ENCODE measurements at regions not wholly inside any gene's neighbourhood (a gene's known extent, or its start where the extent isn't known, plus 50 kb on each side); places are given as distances from the start of the nearest gene placed in this dataset.

GRCh38 chr2:106724301-106724794, 161.6 kb downstream of the ST6GAL2 start:
- no peak for FAIRE-seq
- H3K27ac ChIP-seq (ENCODE audit: extremely low read depth, low read depth, low read length): no peak overlapping the region
- no peak for TF ChIP-seq RB1 (IDR thresholded peaks at IDR 0.05; ENCODE audit: low read depth)
- no peak for TF ChIP-seq NKRF (IDR thresholded peaks at IDR 0.05; ENCODE audit: borderline replicate concordance)
- no peak for TF ChIP-seq ZNF830 (CRISPR knock-in tag; IDR thresholded peaks at IDR 0.05)
- no peak for TF ChIP-seq ZFP1 (CRISPR knock-in tag; IDR thresholded peaks at IDR 0.05)
- no peak for TF ChIP-seq PBX2 (CRISPR knock-in tag; IDR thresholded peaks at IDR 0.05; ENCODE audit: low read depth)
- TF ChIP-seq PBX2 (tag; conservative IDR thresholded peaks at IDR 0.05; ENCODE audit: low read depth): no peak
- no peak for TF ChIP-seq ZNF444 (CRISPR knock-in tag; IDR thresholded peaks at IDR 0.05)
- no peak for TF ChIP-seq BRF1 (IDR thresholded peaks at IDR 0.05; ENCODE audit: borderline replicate concordance, extremely low read depth, insufficient read length)
- no peak for TF ChIP-seq AFF1 (IDR thresholded peaks at IDR 0.05; ENCODE audit: low read depth in 1 of 2, partially characterized antibody in 2 of 2)
- no peak for TF ChIP-seq NCOA2 (IDR thresholded peaks at IDR 0.05; ENCODE audit: partially characterized antibody in 2 of 2)
- no peak for TF ChIP-seq ZKSCAN3 (CRISPR knock-in tag; IDR thresholded peaks at IDR 0.05)
- TF ChIP-seq ZNF583 (CRISPR knock-in tag; IDR thresholded peaks at IDR 0.05): no peak
- TF ChIP-seq NR2C1 (IDR thresholded peaks at IDR 0.05): no peak
- TF ChIP-seq NR2C1 (tag; IDR thresholded peaks at IDR 0.05): no peak
- H3K4me3 ChIP-seq: no peak overlapping the region
- in situ Hi-C loops (cut with MboI) (no loop called here), intact Hi-C loops (cut with micrococcal nuclease) (no loop called here)
- no peak overlapping the region for H2AFZ ChIP-seq (ENCODE audit: low read depth, low read length)
- no peaks in the 10 kb centered on the region for H4K20me1 ChIP-seq (replicated peaks; ENCODE audit: control insufficient read depth, insufficient read depth, low read length)
- H3K4me2 ChIP-seq (ENCODE audit: insufficient read depth, low read length): no peak overlapping the region
- no peaks in the 10 kb centered on the region for H3K9me3 ChIP-seq (replicated peaks; ENCODE audit: control insufficient read depth, insufficient read depth, low read depth, low read length)
- WGBS (ENCODE audit: insufficient coverage, low coverage, missing lambda C conversion rate): 0% methylated on average over 7 of the region's 7 CpGs
- H3K79me2 ChIP-seq (ENCODE audit: control insufficient read depth, insufficient read depth, low read length): no peaks in the 10 kb centered on the region
- DNase-seq (ENCODE audit: extremely low read depth in 1 of 4, low spot score in 3 of 4): no peak
- no peaks in the 10 kb centered on the region for H3K36me3 ChIP-seq (ENCODE audit: control insufficient read depth, insufficient read depth, low read length)
- H3K4me1 ChIP-seq (replicated peaks in 1 of 2; ENCODE audit: control insufficient read depth in 2 of 2, insufficient read depth in 2 of 2, low read length in 2 of 2): no peaks in the 10 kb centered on the region
- no peak overlapping the region for H3K9ac ChIP-seq (ENCODE audit: insufficient read depth in 1 of 2, low read depth in 2 of 2, low read length in 2 of 2)
- ChIA-PET CTCF (ENCODE audit: low intra/inter-chr PET ratio) (no interaction called here), POLR2A (no interaction called here)
- H3K9me1 ChIP-seq (ENCODE audit: control insufficient read depth, insufficient read depth, low read length): no peaks in the 10 kb centered on the region
- no TSS peak for BruUV-seq (replicated peaks)
- H3K27me3 ChIP-seq (ENCODE audit: control insufficient read depth in 2 of 2, insufficient read depth in 2 of 2, low read length in 2 of 2): no peaks in the 10 kb centered on the region
- ATAC-seq: no peak

All from K562 (cell line).